Heart left ventricle (tissue), 16 donors: ENCODE measurements at regions not wholly inside any gene's neighbourhood (a gene's known extent, or its start where the extent isn't known, plus 50 kb on each side); places are given as distances from the start of the nearest gene placed in this dataset.

Experiments used
- ATAC-seq, 4 donors: fragments of 200-7000 bp; cut with Tn5 transposase; one replicate each; pipeline ENCODE4 v1.9.1; 2020 to 2022; ENCODE audit warnings: moderate library complexity in 4 of 4, mild to moderate bottlenecking in 3 of 4, moderate number of reproducible peaks in 1 of 4
- DNase-seq, 5 donors: peaks; one replicate each; pipeline ENCODE4 v3.0.0-alpha.2; 2020
- H3K27ac ChIP-seq, 12 donors: fragments of 200-600 bp; sonication (generic) in 4 of 12; one replicate each; pipeline versions ENCODE4 v1.5.0 to v1.8.0; 2016 to 2022; ENCODE audit warnings: mild to moderate bottlenecking in 2 of 12
- H3K27me3 ChIP-seq, 9 donors: fragments of 200-600 bp; sonication (generic) in 2 of 9; one replicate each; pipeline versions ENCODE4 v1.5.1 to v1.8.0; 2016 to 2022; ENCODE audit warnings: mild to moderate bottlenecking in 3 of 9
- H3K36me3 ChIP-seq, 9 donors: fragments of 200-600 bp; sonication (generic) in 2 of 9; one replicate each; pipeline versions ENCODE4 v1.5.0 to v1.8.0; 2018 to 2022; ENCODE audit warnings: mild to moderate bottlenecking in 2 of 9
- H3K4me1 ChIP-seq, 12 donors: fragments of 200-600 bp; sonication (generic) in 4 of 12; one replicate each; pipeline versions ENCODE4 v1.5.0 to v1.8.0; 2016 to 2022; ENCODE audit warnings: mild to moderate bottlenecking in 3 of 12
- H3K4me3 ChIP-seq, 12 donors: fragments of 200-600 bp; sonication (generic) in 4 of 12; one replicate each; pipeline versions ENCODE4 v1.5.0 to v1.8.0; 2017 to 2022; ENCODE audit warnings: mild to moderate bottlenecking in 9 of 12, moderate library complexity in 4 of 12
- H3K9me3 ChIP-seq, 12 donors: fragments of 200-600 bp; sonication (generic) in 4 of 12; one replicate each; pipeline versions ENCODE4 v1.5.0 to v1.8.0; 2016 to 2022; ENCODE audit warnings: mild to moderate bottlenecking in 1 of 12
- CTCF ChIP-seq, 12 donors: fragments of 200-600 bp; sonication (generic) in 4 of 12; IDR thresholded peaks; one replicate each; pipeline versions ENCODE4 v1.5.0 to v1.8.0; 2018 to 2022; ENCODE audit warnings: antibody characterized with exemption in 12 of 12, mild to moderate bottlenecking in 5 of 12
- POLR2A ChIP-seq, 2 donors: fragments of 450-650 bp; IDR thresholded peaks; one replicate each; pipeline ENCODE4 v1.6.1; 2017; ENCODE audit warnings: antibody characterized with exemption in 2 of 2, mild to moderate bottlenecking in 2 of 2, moderate library complexity in 2 of 2
- WGBS, 4 donors: extraction: QIAGEN DNeasy Blood & Tissue Kit in 2 of 4; methylation state at CpG; one replicate each; pipeline versions ENCODE4 v1.1.5 to v1.1.7; 2013 to 2018; 5-methylcytosine and 5-hydroxymethylcytosine counted together
- intact Hi-C, 10 donors: fragments of 100-400 bp; cut with DNase I; formaldehyde crosslinking; loops; one replicate each; pipeline versions ENCODE4 v1.11.1 to v1.14.2; 2022
- donor health status: ischemic (EF 13 %, LVEDD 7.1; RV severe dilation, severe dysfunction).
- donor health status: healthy with polysubstance abuse.
- donor health status: DM: no; HTN: yes; CAD: no.
- donor health status: DM: no; HTN: no; CAD: no.
- donor health status: ischemic (EF 25% LVEDD 6.9; RV normal size, moderate dysfunction).
- donor health status: ischemic (EF 25% LVEDD 5.7; RV mildly dilated, moderate dysfunction).
- donor health status: healthy.
- donor health status: DM: yes; HTN: yes; CAD: no.
- donor health status: ischemic (EF 35%, LVEDD 5.7; RV mildly dilated, moderate dysfunction).
- donor health status: nonischemic (EF 11% LVEDD 7.7; RV severe dilation, severe dysfunction).
- donor health status: DM: yes; HTN: yes; CAD: no.
- donor health status: PGD.
- donor health status: ischemic (EF 29% LVEDD 5.4; RV normal size, mild dysfunction).
- donor health status: nonischemic (EF 23%, LVEDD 6.1; RV moderate dilation, normal function).

GRCh38 chr6:165751486-165751885, 88.4 kb upstream of the PDE10A start:
- Histone ChIP-seq H3K4me1 (no peaks in the 10 kb centered on the region), H3K9me3 (no peaks in the 10 kb centered on the region), H3K27me3 (no peaks in the 10 kb centered on the region), H3K36me3 (no peaks in the 10 kb centered on the region), H3K4me3 (no peak overlapping the region), H3K27ac (no peak overlapping the region)
- WGBS, 4 donors, result 74 to 88% (median 85%) methylated on average over 7 of the region's 7 CpGs
- intact Hi-C loops, result no loop called here
- TF ChIP-seq POLR2A (IDR thresholded peaks at IDR 0.05), result no peak
- TF ChIP-seq CTCF (IDR thresholded peaks at IDR 0.05), result no peak
- DNase-seq (no peak), ATAC-seq (peak in 1 of 4 donors; percentile 20)

- Histone ChIP-seq H3K4me3 (no peak overlapping the region), H3K27me3 (no peaks in the 10 kb centered on the region), H3K9me3 (no peaks in the 10 kb centered on the region), H3K36me3 (no peaks in the 10 kb centered on the region), H3K27ac (no peak overlapping the region), H3K4me1 (peaks cover 0 to 11% (median 2%) of the 10 kb centered on the region in 12 donors)
- intact Hi-C loops, result no loop called here
- ATAC-seq (no peak), DNase-seq (no peak)
- no peak for TF ChIP-seq CTCF (IDR thresholded peaks at IDR 0.05)
- no peak for TF ChIP-seq POLR2A (IDR thresholded peaks at IDR 0.05)
These were observed 86.1 kb upstream of the PDE10A start for GRCh38 chr6:165749163-165749562.

GRCh38 chr6:165748390-165748789, 85.3 kb upstream of the PDE10A start:
- no peak overlapping the region for H3K27ac ChIP-seq
- no peaks in the 10 kb centered on the region for H3K9me3 ChIP-seq
- no peak overlapping the region for H3K4me3 ChIP-seq
- TF ChIP-seq POLR2A (IDR thresholded peaks at IDR 0.05) (no peak), CTCF (IDR thresholded peaks at IDR 0.05) (no peak)
- intact Hi-C loops, result no loop called here
- no peaks in the 10 kb centered on the region for H3K27me3 ChIP-seq
- ATAC-seq (no peak), DNase-seq (no peak)
- WGBS, 4 donors, result 88 to 92% (median 91%) methylated on average over 6 of the region's 6 CpGs
- H3K36me3 ChIP-seq, result no peaks in the 10 kb centered on the region
- peaks cover 0 to 11% (median 4%) of the 10 kb centered on the region in 12 donors for H3K4me1 ChIP-seq

GRCh38 chr6:165747963-165748362, 84.9 kb upstream of the PDE10A start:
- no peak for ATAC-seq
- no peaks in the 10 kb centered on the region for H3K27me3 ChIP-seq
- DNase-seq, result no peak
- no peak overlapping the region for H3K4me3 ChIP-seq
- no peak for TF ChIP-seq CTCF (IDR thresholded peaks at IDR 0.05)
- no peak for TF ChIP-seq POLR2A (IDR thresholded peaks at IDR 0.05)
- WGBS, 4 donors, result 82 to 90% (median 86%) methylated on average over 4 of the region's 4 CpGs
- H3K27ac ChIP-seq, result no peak overlapping the region
- H3K4me1 ChIP-seq, result peaks cover 0 to 11% (median 4%) of the 10 kb centered on the region in 12 donors
- no peaks in the 10 kb centered on the region for H3K9me3 ChIP-seq
- H3K36me3 ChIP-seq, result no peaks in the 10 kb centered on the region
- intact Hi-C loops, result no loop called here
